GM12873 (cell line): ENCODE measurements at regions not wholly inside any gene's neighbourhood (a gene's known extent, or its start where the extent isn't known, plus 50 kb on each side); places are given as distances from the start of the nearest gene placed in this dataset.

Experiments used
- CTCF ChIP-seq: IDR thresholded peaks from 2 replicates; pipeline ENCODE4 v1.5.1; 2012; ENCODE audit warnings: low read depth, mild to moderate bottlenecking, moderate library complexity, low read length, control low read depth; ENCODE audit not compliant: insufficient read depth; ENCODE audit errors: missing control alignments

- no peak for TF ChIP-seq CTCF
Observed at GRCh38 chr13:111650626-111651025, 330.2 kb downstream of the TEX29 start.

GRCh38 chr13:111652676-111653075, 332.2 kb downstream of the TEX29 start:
- no peak for TF ChIP-seq CTCF

GRCh38 chr13:111654531-111654930, 334.1 kb downstream of the TEX29 start:
- TF ChIP-seq CTCF = no peak

DNA sequence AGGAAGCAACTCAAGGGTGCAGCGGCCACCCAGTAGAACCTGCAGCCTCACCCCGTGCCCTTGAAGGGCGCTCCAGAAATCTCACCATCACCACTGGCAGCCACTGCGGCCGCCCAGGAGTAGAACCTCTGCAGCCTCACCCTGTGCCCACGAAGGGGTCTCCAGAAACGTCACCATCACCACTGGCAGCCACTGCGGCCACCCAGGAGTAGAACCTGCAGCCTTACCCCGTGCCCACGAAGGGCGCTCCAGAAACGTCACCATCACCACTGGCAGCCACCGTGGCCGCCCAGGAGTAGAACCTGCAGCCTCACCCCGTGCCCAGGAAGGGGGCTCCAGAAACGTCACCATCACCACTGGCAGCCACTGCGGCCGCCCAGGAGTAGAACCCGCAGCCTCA, 336.0 kb downstream of the TEX29 start:
- no peak for TF ChIP-seq CTCF

GRCh38 chr13:111657013-111657412, 336.6 kb downstream of the TEX29 start:
- TF ChIP-seq CTCF = no peak

DNA sequence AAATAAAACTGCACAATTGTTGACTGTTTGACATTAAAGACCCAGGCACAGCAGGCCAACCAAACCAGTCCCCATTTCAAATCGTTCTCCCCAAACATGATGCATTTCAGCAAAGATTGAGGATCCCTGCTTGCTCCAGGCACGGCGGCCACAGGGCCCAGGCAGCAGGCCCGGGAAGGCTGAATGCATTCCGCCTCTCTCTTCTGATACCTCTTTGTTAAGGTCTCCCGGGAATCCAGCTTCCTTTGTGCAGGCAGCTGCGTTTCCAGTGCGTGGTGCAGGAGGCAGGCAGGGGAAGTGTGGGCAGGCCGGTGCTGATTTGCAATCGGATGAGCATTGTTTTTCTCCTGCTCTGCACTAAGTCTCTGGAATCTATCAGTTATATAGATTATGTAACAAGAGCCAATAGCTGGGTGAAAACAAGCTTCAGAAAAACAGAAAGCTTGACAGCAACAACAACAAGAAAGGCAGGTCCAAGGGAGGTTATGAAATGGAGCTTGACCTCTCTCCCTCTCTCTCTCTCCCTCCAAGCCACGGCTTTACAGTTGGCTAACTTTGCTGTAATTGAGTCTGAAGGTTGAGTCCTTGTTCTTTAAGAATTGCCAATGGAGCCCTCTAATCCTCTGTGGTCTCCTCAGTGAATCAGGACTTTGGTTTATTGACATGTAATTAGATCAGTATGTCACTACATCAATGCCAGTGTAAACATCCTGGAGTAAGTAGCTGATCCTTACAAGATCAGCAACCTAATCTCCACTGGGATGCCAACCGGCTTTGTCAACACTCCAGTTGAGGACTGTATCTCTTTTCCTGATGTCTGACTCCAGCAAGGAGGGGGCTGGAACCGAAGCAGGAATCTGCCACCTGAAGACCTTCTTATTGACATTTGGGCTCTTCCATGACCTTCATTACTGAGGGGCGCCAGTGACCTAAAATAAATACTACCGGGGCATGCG, 338.0 kb downstream of the TEX29 start:
- no peak for TF ChIP-seq CTCF

DNA sequence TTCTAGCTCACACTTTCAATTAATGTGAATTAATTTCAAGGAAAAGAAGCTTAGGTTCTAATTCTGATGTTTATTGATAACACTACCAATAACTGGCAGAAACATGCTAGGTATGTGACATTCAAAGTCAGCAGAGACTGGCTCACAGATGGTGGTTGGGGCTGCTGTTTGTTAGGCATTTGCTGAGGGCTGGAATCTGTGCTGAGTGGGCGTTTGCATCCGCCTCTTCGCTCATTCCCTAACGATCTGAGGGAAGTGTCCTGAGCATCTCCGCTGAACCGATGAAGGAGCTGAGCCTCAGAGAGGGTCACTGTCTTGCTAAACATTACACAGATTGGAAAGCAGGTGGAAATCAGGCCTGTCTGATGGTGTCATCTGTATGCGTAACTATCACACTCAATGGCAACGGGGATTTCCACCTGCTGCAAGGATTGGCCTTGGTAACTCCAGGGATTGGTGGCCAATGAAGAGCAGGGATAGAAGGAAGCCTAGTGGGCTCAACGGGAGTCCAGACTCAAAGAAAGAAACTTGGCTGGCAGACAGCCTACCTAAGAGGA, 338.9 kb downstream of the TEX29 start:
- no peak for TF ChIP-seq CTCF
